Keratinocyte (primary cell): ENCODE measurements at regions not wholly inside any gene's neighbourhood (a gene's known extent, or its start where the extent isn't known, plus 50 kb on each side); places are given as distances from the start of the nearest gene placed in this dataset.
A peak's percentile ranks its signal among the peaks of the same experiment; 100 is the strongest.

Source experiments
- DNase-seq: peaks from one replicate; pipeline ENCODE4 v3.0.0-alpha.2; 2011; ENCODE audit warnings: low read depth, missing footprints, low spot score
- FAIRE-seq: peaks from 2 replicates; lab custom pipeline; 2011; peaks lifted over from hg19 to GRCh38; lab: Jason Lieb, UNC
- H2AFZ ChIP-seq: 2 replicates; pipeline ENCODE4 v1.6.0; 2012; ENCODE audit warnings: low read length, control low read depth, inconsistent platforms; ENCODE audit not compliant: control insufficient read depth
- H3K27ac ChIP-seq: 2 replicates; pipeline ENCODE4 v1.5.1; 2011; ENCODE audit warnings: low read length; ENCODE audit not compliant: control insufficient read depth, insufficient read depth
- H3K27me3 ChIP-seq: 3 replicates; pipeline ENCODE4 v1.6.0; 2011; ENCODE audit warnings: low read length; ENCODE audit not compliant: control insufficient read depth, insufficient read depth; ENCODE audit errors: extremely low read depth
- H3K36me3 ChIP-seq, 2 experiments: 2 replicates in 1 of 2; 3 replicates in 1 of 2; pipeline ENCODE4 v1.5.1; 2011; ENCODE audit warnings: low read length in 2 of 2, mild to moderate bottlenecking in 1 of 2; ENCODE audit not compliant: control insufficient read depth in 2 of 2, insufficient read depth in 2 of 2; ENCODE audit errors: extremely low read depth in 1 of 2
- H3K4me1 ChIP-seq: 3 replicates; pipeline ENCODE4 v1.5.1; 2011; ENCODE audit warnings: low read length; ENCODE audit not compliant: control insufficient read depth, insufficient read depth; ENCODE audit errors: extremely low read depth
- H3K4me2 ChIP-seq: 3 replicates; pipeline ENCODE4 v1.6.0; 2011; ENCODE audit warnings: low read depth, low read length; ENCODE audit not compliant: control insufficient read depth, insufficient read depth; ENCODE audit errors: extremely low read depth
- H3K4me3 ChIP-seq, 3 experiments: fragments of 200-600 bp in 1 of 3; sonication (generic) in 1 of 3; 2 replicates in 2 of 3; 3 replicates in 1 of 3; pipeline ENCODE4 v1.5.1; 2011 to 2016; ENCODE audit warnings: low read length in 3 of 3, mild to moderate bottlenecking in 3 of 3, control low read depth in 2 of 3, inconsistent platforms in 1 of 3, low read depth in 1 of 3, mixed read lengths in 1 of 3, mixed run types in 1 of 3, moderate library complexity in 1 of 3; ENCODE audit not compliant: control insufficient read depth in 2 of 3, insufficient read depth in 2 of 3; ENCODE audit errors: extremely low read depth in 1 of 3
- H3K79me2 ChIP-seq: 2 replicates; pipeline ENCODE4 v1.6.0; 2012; ENCODE audit warnings: low read length; ENCODE audit not compliant: control insufficient read depth, insufficient read depth
- H3K9ac ChIP-seq: 3 replicates; pipeline ENCODE4 v1.6.0; 2011; ENCODE audit warnings: low read length; ENCODE audit not compliant: control insufficient read depth, insufficient read depth; ENCODE audit errors: extremely low read depth
- H3K9me1 ChIP-seq: 3 replicates; pipeline ENCODE4 v1.6.0; 2011; ENCODE audit warnings: low read length; ENCODE audit not compliant: control insufficient read depth, insufficient read depth; ENCODE audit errors: extremely low read depth
- H3K9me3 ChIP-seq: 2 replicates; pipeline ENCODE4 v1.5.1; 2012; ENCODE audit warnings: low read depth, low read length; ENCODE audit not compliant: control insufficient read depth
- H4K20me1 ChIP-seq: 3 replicates; pipeline ENCODE4 v1.6.0; 2011; ENCODE audit warnings: low read length; ENCODE audit not compliant: control insufficient read depth, insufficient read depth; ENCODE audit errors: extremely low read depth
- EZH2 ChIP-seq: IDR thresholded peaks from one replicate; pipeline ENCODE4 v1.6.1; 2012; ENCODE audit warnings: inconsistent platforms, mild to moderate bottlenecking, low read length, moderate library complexity
- dilution Hi-C: fragments of 300-500 bp; cut with MboI; formaldehyde crosslinking; loops from one replicate; pipeline ENCODE4 v1.7.0; 2020; ENCODE audit warnings: low sequenced_read_pairs; ENCODE audit not compliant: extremely low pct_ligation_motif_present
- TF ChIP-seq, protein P1 (sequence below), 3 experiments: IDR thresholded peaks in 1 of 3; conservative IDR thresholded peaks in 1 of 3; optimal IDR thresholded peaks in 1 of 3; 2 replicates in 2 of 3; 3 replicates in 1 of 3; pipeline versions ENCODE3 to v1.5.1; 2011; ENCODE audit warnings: low read length in 3 of 3, mild to moderate bottlenecking in 3 of 3, moderate library complexity in 2 of 3, control low read depth in 1 of 3, inconsistent platforms in 1 of 3; ENCODE audit not compliant: insufficient read depth in 2 of 3; ENCODE audit errors: extremely low read depth in 1 of 3

DNA sequence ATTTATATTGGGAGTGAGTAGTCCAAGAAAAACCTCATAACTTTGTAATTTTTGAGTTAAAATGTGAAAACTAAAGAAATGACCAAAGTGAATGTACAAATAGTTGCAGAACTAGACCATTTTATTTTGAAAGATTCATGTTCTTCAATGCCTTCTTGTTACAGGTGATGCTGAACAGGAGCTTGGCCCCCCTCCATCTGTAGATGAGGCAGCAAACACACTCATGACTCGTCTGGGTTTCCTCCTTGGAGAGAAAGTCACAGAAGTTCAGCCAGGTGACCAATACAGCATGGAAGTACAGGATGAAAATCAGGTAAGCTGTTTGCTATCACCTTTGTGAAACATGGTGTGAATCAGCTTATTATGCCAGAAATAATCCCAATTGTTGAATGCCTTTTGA is 227.8 kb downstream of the TANC2 start:
- Histone ChIP-seq H3K4me2 (no peak overlapping the region), H3K27me3 (no peaks in the 10 kb centered on the region), H2AFZ (no peak overlapping the region), H4K20me1 (no peaks in the 10 kb centered on the region), H3K4me3 (no peak overlapping the region), H3K9me3 (no peaks in the 10 kb centered on the region), H3K27ac (no peak overlapping the region), H3K9me1 (no peaks in the 10 kb centered on the region), H3K36me3 (peaks cover 6 to 8% of the 10 kb centered on the region in 2 experiments), H3K79me2 (peaks cover 7% of the 10 kb centered on the region), H3K4me1 (peaks cover 8% of the 10 kb centered on the region), H3K9ac (no peak overlapping the region)
- dilution Hi-C loops: no loop called here
- FAIRE-seq (peak; percentile 60), DNase-seq (no peak)
- no peak for TF ChIP-seq EZH2
- TF ChIP-seq, protein P1, sequence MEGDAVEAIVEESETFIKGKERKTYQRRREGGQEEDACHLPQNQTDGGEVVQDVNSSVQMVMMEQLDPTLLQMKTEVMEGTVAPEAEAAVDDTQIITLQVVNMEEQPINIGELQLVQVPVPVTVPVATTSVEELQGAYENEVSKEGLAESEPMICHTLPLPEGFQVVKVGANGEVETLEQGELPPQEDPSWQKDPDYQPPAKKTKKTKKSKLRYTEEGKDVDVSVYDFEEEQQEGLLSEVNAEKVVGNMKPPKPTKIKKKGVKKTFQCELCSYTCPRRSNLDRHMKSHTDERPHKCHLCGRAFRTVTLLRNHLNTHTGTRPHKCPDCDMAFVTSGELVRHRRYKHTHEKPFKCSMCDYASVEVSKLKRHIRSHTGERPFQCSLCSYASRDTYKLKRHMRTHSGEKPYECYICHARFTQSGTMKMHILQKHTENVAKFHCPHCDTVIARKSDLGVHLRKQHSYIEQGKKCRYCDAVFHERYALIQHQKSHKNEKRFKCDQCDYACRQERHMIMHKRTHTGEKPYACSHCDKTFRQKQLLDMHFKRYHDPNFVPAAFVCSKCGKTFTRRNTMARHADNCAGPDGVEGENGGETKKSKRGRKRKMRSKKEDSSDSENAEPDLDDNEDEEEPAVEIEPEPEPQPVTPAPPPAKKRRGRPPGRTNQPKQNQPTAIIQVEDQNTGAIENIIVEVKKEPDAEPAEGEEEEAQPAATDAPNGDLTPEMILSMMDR (optimal IDR thresholded peaks at IDR 0.05 in 1 of 3, IDR thresholded peaks at IDR 0.05 in 1 of 3, conservative IDR thresholded peaks at IDR 0.05 in 1 of 3; ENCODE audit: extremely low read depth in 1 of 3, insufficient read depth in 2 of 3, low read length in 3 of 3): no peak

GRCh38 chr17:63196772-63197335 is 230.8 kb downstream of the TANC2 start:
- Histone ChIP-seq H3K9me3 (no peaks in the 10 kb centered on the region), H2AFZ (no peak overlapping the region), H3K4me3 (no peak overlapping the region), H3K36me3 (peaks cover 8 to 9% of the 10 kb centered on the region in 2 experiments), H3K9me1 (no peaks in the 10 kb centered on the region), H3K27ac (no peak overlapping the region), H3K4me2 (no peak overlapping the region), H3K27me3 (no peaks in the 10 kb centered on the region), H3K79me2 (peaks cover 5% of the 10 kb centered on the region), H3K4me1 (no peaks in the 10 kb centered on the region), H3K9ac (no peak overlapping the region), H4K20me1 (no peaks in the 10 kb centered on the region)
- TF ChIP-seq, protein P1 (optimal IDR thresholded peaks at IDR 0.05 in 1 of 3, IDR thresholded peaks at IDR 0.05 in 1 of 3, conservative IDR thresholded peaks at IDR 0.05 in 1 of 3; ENCODE audit: extremely low read depth in 1 of 3, insufficient read depth in 2 of 3, low read length in 3 of 3): no peak
- TF ChIP-seq EZH2: no peak
- dilution Hi-C loops: no loop called here
- no peak for DNase-seq
- FAIRE-seq: no peak
